ENCODE measurements at regions not wholly inside any gene's neighbourhood (a gene's known extent, or its start where the extent isn't known, plus 50 kb on each side); places are given as distances from the start of the nearest gene placed in this dataset.
"Not testable (repeated sequence)": the region's sequence is repeated elsewhere in the genome, so short reads cannot be mapped to it uniquely, and the experiment has no call there.

GRCh38 chr7:35908331-35909216 is 107.7 kb downstream of the SEPTIN7 start:
- no peak for DNase-seq (ENCODE audit: low read depth in 4 of 4, low spot score in 3 of 4)

- no peak for DNase-seq (ENCODE audit: low read depth in 4 of 4, low spot score in 3 of 4)
These were observed 109.1 kb downstream of the SEPTIN7 start for GRCh38 chr7:35909870-35910357.

GRCh38 chr7:35910621-35911020 is 109.8 kb downstream of the SEPTIN7 start:
- DNase-seq (ENCODE audit: low read depth in 4 of 4, low spot score in 3 of 4), result not testable (repeated sequence)

- DNase-seq (ENCODE audit: low read depth in 4 of 4, low spot score in 3 of 4), result not testable (repeated sequence)
These were observed 112.5 kb downstream of the SEPTIN7 start for GRCh38 chr7:35913350-35913749.

- DNase-seq (ENCODE audit: low read depth in 4 of 4, low spot score in 3 of 4), result not testable (repeated sequence)
These were observed 113.4 kb downstream of the SEPTIN7 start for GRCh38 chr7:35914214-35914613.

- not testable (repeated sequence) for DNase-seq (ENCODE audit: low read depth in 4 of 4, low spot score in 3 of 4)
These were observed 114.5 kb downstream of the SEPTIN7 start for GRCh38 chr7:35915247-35915955.

GRCh38 chr7:35918217-35918616 is 117.4 kb downstream of the SEPTIN7 start:
- DNase-seq (ENCODE audit: low read depth in 4 of 4, low spot score in 3 of 4), result not testable (repeated sequence)

- DNase-seq (ENCODE audit: low read depth in 4 of 4, low spot score in 3 of 4), result not testable (repeated sequence)
These were observed 118.8 kb downstream of the SEPTIN7 start for GRCh38 chr7:35919607-35920006.

GRCh38 chr7:35921338-35921737 is 120.5 kb downstream of the SEPTIN7 start:
- DNase-seq (ENCODE audit: low read depth in 4 of 4, low spot score in 3 of 4), result not testable (repeated sequence)

GRCh38 chr7:35924668-35925067 is 123.8 kb downstream of the SEPTIN7 start:
- DNase-seq (ENCODE audit: low read depth in 4 of 4, low spot score in 3 of 4), result not testable (repeated sequence)

GRCh38 chr7:35926966-35927365 is 126.1 kb downstream of the SEPTIN7 start:
- DNase-seq (ENCODE audit: low read depth in 4 of 4, low spot score in 3 of 4), result not testable (repeated sequence)

GRCh38 chr7:35931134-35931533 is 130.3 kb downstream of the SEPTIN7 start:
- DNase-seq (ENCODE audit: low read depth in 4 of 4, low spot score in 3 of 4), result not testable (repeated sequence)

GRCh38 chr7:35931551-35931950 is 130.7 kb downstream of the SEPTIN7 start:
- DNase-seq (ENCODE audit: low read depth in 4 of 4, low spot score in 3 of 4), result not testable (repeated sequence)

- not testable (repeated sequence) for DNase-seq (ENCODE audit: low read depth in 4 of 4, low spot score in 3 of 4)
These were observed 139.8 kb downstream of the SEPTIN7 start for GRCh38 chr7:35940695-35941094.

- not testable (repeated sequence) for DNase-seq (ENCODE audit: low read depth in 4 of 4, low spot score in 3 of 4)
These were observed 144.8 kb downstream of the SEPTIN7 start for GRCh38 chr7:35945621-35946020.

- DNase-seq (ENCODE audit: low read depth in 4 of 4, low spot score in 3 of 4), result not testable (repeated sequence)
These were observed 154.9 kb downstream of the SEPTIN7 start for GRCh38 chr7:35955735-35956134.

GRCh38 chr7:35956988-35957387 is 156.1 kb downstream of the SEPTIN7 start:
- DNase-seq (ENCODE audit: low read depth in 4 of 4, low spot score in 3 of 4), result not testable (repeated sequence)

GRCh38 chr7:35961260-35961659 is 160.4 kb downstream of the SEPTIN7 start:
- not testable (repeated sequence) for DNase-seq (ENCODE audit: low read depth in 4 of 4, low spot score in 3 of 4)

- DNase-seq (ENCODE audit: low read depth in 4 of 4, low spot score in 3 of 4), result not testable (repeated sequence)
These were observed 161.8 kb downstream of the SEPTIN7 start for GRCh38 chr7:35962607-35963006.

GRCh38 chr7:35967366-35968139 is 166.7 kb downstream of the SEPTIN7 start:
- DNase-seq (ENCODE audit: low read depth in 4 of 4, low spot score in 3 of 4), result no peak
